ENCODE measurements at regions not wholly inside any gene's neighbourhood (a gene's known extent, or its start where the extent isn't known, plus 50 kb on each side); places are given as distances from the start of the nearest gene placed in this dataset.

DNA sequence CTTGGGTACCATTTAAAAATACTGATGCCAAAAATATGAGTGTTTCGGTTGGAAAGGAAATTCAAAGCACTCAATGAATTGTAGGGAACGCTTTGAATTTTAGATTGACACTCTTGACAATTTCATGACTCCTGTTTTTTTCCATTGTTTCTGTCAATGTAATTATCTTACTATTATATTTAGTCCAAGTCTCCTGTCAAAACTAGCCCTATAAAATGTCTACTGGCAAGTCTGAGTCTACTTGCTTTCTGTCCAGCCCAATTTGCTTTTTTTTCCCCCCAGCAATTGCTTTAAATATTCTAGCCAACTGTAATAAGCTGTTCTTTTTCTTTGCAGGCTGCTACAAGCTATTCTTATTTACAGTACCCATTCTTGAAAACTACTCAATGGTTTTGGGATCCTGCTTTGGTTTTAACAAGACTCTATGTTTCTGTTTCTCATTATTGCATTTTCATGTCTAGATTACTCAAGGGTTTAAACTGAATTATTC lies 1103.9 kb upstream of the GJE1 start:
- no peak for DNase-seq (ENCODE audit: low read depth in 2 of 2, low spot score in 1 of 2)

GRCh38 chr6:141026504-141026903 lies 1106.2 kb upstream of the GJE1 start:
- DNase-seq (ENCODE audit: low read depth in 2 of 2, low spot score in 1 of 2), result no peak

DNA sequence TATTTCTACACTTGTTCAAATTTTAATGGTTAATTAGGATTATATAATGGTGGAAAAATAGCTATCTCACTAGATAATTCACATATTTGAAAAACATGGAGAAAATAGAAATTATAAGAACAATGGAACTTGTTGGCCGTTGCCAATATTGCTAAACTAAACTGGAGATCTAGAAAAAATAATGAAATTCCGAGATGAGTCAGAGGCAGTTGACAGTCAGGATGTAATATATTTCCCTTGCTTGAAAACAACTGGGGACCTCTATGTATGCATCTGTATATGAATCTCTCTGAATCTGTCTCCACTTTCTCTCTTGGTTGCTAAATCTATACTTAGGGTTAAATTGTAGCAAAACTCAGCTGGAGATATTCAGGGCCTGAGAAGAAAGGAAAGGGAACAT lies 1108.2 kb upstream of the GJE1 start:
- no peak for DNase-seq (ENCODE audit: low read depth in 2 of 2, low spot score in 1 of 2)

GRCh38 chr6:141017941-141018340 lies 1114.8 kb upstream of the GJE1 start:
- no peak for DNase-seq (ENCODE audit: low read depth in 2 of 2, low spot score in 1 of 2)

DNA sequence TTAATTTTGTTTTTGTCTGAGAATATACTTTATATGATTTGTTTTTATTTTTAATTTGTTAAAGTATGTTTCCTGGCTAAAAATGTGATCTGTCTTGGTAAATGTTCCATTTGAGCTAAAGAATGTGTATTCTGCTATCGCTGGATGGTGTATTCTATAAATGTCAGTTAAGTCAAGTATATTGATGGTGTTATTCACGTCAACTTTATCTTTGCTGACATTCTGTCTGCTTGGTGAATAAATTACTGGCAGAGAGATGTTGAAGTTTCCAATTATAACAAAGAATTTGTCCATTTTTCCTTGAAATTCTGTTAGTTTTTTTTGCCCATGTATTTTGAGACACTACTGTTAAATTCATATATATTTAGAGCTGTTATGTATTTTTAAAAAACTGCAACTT lies 1131.8 kb upstream of the GJE1 start:
- DNase-seq (ENCODE audit: low read depth in 2 of 2, low spot score in 1 of 2), result no peak

- no peak for DNase-seq (ENCODE audit: low read depth in 2 of 2, low spot score in 1 of 2)
These were observed 1139.2 kb upstream of the GJE1 start for GRCh38 chr6:140993515-140993914.

- no peak for DNase-seq (ENCODE audit: low read depth in 2 of 2, low spot score in 1 of 2)
These were observed 1140.0 kb upstream of the GJE1 start for GRCh38 chr6:140992678-140993077.

GRCh38 chr6:140988780-140989179 lies 1143.9 kb upstream of the GJE1 start:
- no peak for DNase-seq (ENCODE audit: low read depth in 2 of 2, low spot score in 1 of 2)

GRCh38 chr6:140987364-140988155 lies 1145.2 kb upstream of the GJE1 start:
- DNase-seq (ENCODE audit: low read depth in 2 of 2, low spot score in 1 of 2), result no peak

- DNase-seq (ENCODE audit: low read depth in 2 of 2, low spot score in 1 of 2), result no peak
These were observed 1146.9 kb upstream of the GJE1 start for GRCh38 chr6:140985679-140986275.

DNA sequence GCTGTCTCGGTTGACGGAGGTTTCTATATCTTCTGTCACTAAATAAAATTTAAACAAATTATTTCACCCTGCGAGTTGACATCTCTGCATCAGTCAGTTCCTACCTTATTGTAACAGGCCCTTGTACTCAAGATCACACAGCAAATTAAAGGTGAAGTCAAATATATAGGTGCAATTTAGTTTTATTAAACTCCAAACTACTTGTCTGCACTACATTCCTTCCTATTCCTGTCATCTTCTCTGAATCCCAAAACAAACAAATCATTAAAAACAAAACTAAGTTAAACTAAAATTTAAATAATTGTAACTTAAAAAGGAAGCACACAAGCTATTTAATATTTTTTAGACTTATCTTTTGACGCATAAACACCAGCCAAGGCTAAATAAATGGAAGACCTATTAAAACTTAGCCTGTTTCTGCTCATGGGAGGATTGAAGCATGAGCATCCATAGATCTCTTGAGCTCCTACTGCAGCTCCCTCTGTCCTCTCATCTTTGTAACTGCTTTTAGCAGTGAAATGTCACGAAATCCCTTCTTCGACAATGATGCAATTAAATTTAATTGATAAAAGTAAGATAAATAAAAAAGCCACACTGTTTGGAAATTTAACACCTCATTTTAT lies 1152.3 kb upstream of the GJE1 start:
- DNase-seq (ENCODE audit: low read depth in 2 of 2, low spot score in 1 of 2), result no peak

DNA sequence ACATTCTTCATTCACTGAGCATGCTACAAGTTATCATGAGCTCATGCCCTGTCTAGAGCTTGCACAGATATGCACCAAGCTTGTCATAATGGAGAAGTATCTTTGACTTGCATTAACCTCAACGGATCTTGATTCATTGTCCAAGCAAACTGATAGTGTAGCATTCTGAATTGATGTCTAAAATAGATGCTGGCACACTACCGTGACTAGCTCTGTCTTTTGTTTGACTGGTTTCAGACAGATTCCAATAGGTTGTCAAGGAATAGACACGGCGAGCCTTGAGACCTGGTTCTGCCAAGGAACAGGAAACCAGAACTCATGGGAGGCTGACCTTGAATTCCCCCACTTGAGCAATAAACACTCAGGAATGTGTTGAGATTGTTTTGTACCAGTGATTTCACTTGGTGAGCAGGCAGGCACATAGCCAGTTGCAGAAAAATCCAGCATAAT lies 1153.1 kb upstream of the GJE1 start:
- no peak for DNase-seq (ENCODE audit: low read depth in 2 of 2, low spot score in 1 of 2)

- no peak for DNase-seq (ENCODE audit: low read depth in 2 of 2, low spot score in 1 of 2)
These were observed 1155.3 kb upstream of the GJE1 start for GRCh38 chr6:140977403-140977802.

- no peak for DNase-seq (ENCODE audit: low read depth in 2 of 2, low spot score in 1 of 2)
These were observed 1155.9 kb upstream of the GJE1 start for GRCh38 chr6:140976806-140977205.

- no peak for DNase-seq (ENCODE audit: low read depth in 2 of 2, low spot score in 1 of 2)
These were observed 1162.2 kb upstream of the GJE1 start for GRCh38 chr6:140970485-140970884.

GRCh38 chr6:140968062-140968461 lies 1164.7 kb upstream of the GJE1 start:
- no peak for DNase-seq (ENCODE audit: low read depth in 2 of 2, low spot score in 1 of 2)

GRCh38 chr6:140966676-140967075 lies 1166.0 kb upstream of the GJE1 start:
- no peak for DNase-seq (ENCODE audit: low read depth in 2 of 2, low spot score in 1 of 2)

GRCh38 chr6:140960566-140960965 lies 1172.2 kb upstream of the GJE1 start:
- no peak for DNase-seq (ENCODE audit: low read depth in 2 of 2, low spot score in 1 of 2)

GRCh38 chr6:140957386-140957785 lies 1175.3 kb upstream of the GJE1 start:
- DNase-seq (ENCODE audit: low read depth in 2 of 2, low spot score in 1 of 2), result no peak

DNA sequence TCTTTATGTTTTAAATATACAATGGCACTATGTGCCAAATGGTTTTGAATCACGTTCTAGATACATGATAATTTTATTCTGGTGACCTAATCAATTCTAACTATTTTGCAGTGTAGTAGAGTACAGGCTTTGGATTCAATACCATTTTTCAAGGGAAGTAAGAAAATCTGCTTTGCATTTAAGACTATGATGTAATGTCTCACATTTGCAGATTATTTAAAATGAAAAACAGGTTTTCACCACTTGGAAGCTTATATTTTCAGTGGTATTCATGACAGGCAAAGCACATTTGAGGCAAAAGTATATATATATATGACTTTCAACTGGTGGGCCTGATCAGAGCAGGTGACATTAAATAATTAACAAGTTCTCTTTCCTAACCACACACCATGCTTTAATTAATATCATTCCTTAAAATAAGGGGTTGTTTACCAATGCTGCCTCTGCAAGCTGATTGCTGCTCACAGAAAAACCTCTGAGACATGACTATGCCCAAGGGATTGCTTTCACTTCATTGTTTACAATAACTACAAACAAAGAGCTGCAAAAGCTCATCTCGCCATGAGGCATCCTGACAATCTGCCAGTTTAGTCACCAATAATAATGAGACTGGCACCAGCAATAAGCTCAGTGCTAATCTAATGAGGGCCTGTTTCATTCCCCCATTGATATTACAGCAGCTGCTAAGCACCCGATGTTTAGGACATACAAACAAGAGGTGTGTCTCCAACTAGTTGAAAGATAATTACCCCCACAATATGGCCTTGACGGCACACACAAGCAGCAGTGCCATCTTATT lies 1176.0 kb upstream of the GJE1 start:
- no peak for DNase-seq (ENCODE audit: low read depth in 2 of 2, low spot score in 1 of 2)

DNA sequence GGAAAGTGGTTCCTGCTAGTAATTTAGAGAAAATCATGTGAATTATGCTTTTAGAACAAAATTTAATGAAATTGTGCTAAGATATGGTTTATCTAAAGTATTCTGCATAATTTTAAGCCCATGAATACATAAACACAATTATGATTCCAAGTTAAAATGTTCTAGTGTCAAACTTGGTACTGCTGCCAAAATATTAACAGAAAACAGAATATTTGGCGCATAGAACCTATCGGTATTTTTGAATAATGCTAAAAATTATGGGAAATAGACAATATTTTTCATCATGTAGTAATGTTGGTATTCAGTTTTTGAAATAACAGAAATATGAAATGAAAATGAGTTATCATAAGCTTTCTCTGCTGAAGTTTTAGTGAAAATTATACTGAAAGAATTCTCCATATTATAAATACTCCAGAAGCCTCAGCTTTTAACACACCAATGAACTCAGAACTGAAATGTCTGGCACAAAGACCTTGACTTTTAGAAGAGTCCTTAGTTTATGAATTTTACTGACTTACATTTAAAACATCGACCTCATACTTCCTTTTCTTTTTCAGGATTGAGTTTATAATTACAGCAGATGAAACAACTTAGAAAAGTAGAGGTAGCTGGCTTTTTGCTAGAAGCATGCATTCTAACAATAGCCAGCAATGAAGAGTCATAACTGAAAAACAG lies 1192.3 kb upstream of the GJE1 start:
- DNase-seq (ENCODE audit: low read depth in 2 of 2, low spot score in 1 of 2), result no peak

All from stimulated activated CD8-positive, alpha-beta memory T cell treated with anti-CD3 and anti-CD28 coated beads, Interleukin-4, amount 100 ng/mL, for 4 hours (primary cell).